ENCODE measurements at regions not wholly inside any gene's neighbourhood (a gene's known extent, or its start where the extent isn't known, plus 50 kb on each side); places are given as distances from the start of the nearest gene placed in this dataset.

GRCh38 chr5:88544136-88544645 is 275.5 kb upstream of the TMEM161B start:
- DNase-seq (ENCODE audit: low spot score) = no peak

GRCh38 chr5:88542786-88543185 is 274.1 kb upstream of the TMEM161B start:
- no peak for DNase-seq (ENCODE audit: low spot score)

GRCh38 chr5:88540471-88541115 is 271.9 kb upstream of the TMEM161B start:
- DNase-seq (ENCODE audit: low spot score) = no peak

GRCh38 chr5:88539693-88540365 is 271.2 kb upstream of the TMEM161B start:
- no peak for DNase-seq (ENCODE audit: low spot score)

- no peak for DNase-seq (ENCODE audit: low spot score)
Observed at GRCh38 chr5:88539026-88539425, 270.4 kb upstream of the TMEM161B start.

- peak; percentile 11 for DNase-seq (ENCODE audit: low spot score)
Observed at GRCh38 chr5:88536146-88536545, 267.5 kb upstream of the TMEM161B start.

GRCh38 chr5:88524941-88525340 is 256.3 kb upstream of the TMEM161B start:
- DNase-seq (ENCODE audit: low spot score) = no peak

- DNase-seq (ENCODE audit: low spot score) = no peak
Observed at GRCh38 chr5:88519066-88519465, 250.4 kb upstream of the TMEM161B start.

- no peak for DNase-seq (ENCODE audit: low spot score)
Observed at GRCh38 chr5:88518131-88519016, 249.7 kb upstream of the TMEM161B start.

- peak; percentile 62 for DNase-seq (ENCODE audit: low spot score)
Observed at GRCh38 chr5:88515881-88516819, 247.5 kb upstream of the TMEM161B start.

GRCh38 chr5:88515068-88515467 is 246.4 kb upstream of the TMEM161B start:
- DNase-seq (ENCODE audit: low spot score) = no peak

- DNase-seq (ENCODE audit: low spot score) = no peak
Observed at GRCh38 chr5:88509403-88509802, 240.8 kb upstream of the TMEM161B start.

GRCh38 chr5:88507261-88507660 is 238.6 kb upstream of the TMEM161B start:
- no peak for DNase-seq (ENCODE audit: low spot score)

GRCh38 chr5:88503406-88503805 is 234.8 kb upstream of the TMEM161B start:
- no peak for DNase-seq (ENCODE audit: low spot score)

GRCh38 chr5:88503041-88503345 is 234.3 kb upstream of the TMEM161B start:
- DNase-seq (ENCODE audit: low spot score) = no peak

GRCh38 chr5:88502179-88503040 is 233.8 kb upstream of the TMEM161B start:
- DNase-seq (ENCODE audit: low spot score) = peak; percentile 9

GRCh38 chr5:88495810-88496209 is 227.2 kb upstream of the TMEM161B start:
- no peak for DNase-seq (ENCODE audit: low spot score)

- DNase-seq (ENCODE audit: low spot score) = no peak
Observed at GRCh38 chr5:88490874-88491273, 222.2 kb upstream of the TMEM161B start.

GRCh38 chr5:88489364-88489763 is 220.7 kb upstream of the TMEM161B start:
- no peak for DNase-seq (ENCODE audit: low spot score)

- no peak for DNase-seq (ENCODE audit: low spot score)
Observed at GRCh38 chr5:88488561-88488960, 219.9 kb upstream of the TMEM161B start.

- no peak for DNase-seq (ENCODE audit: low spot score)
Observed at GRCh38 chr5:88488130-88488529, 219.5 kb upstream of the TMEM161B start.

Data from LoVo (cell line).